WTC11 (cell line): ENCODE measurements at regions not wholly inside any gene's neighbourhood (a gene's known extent, or its start where the extent isn't known, plus 50 kb on each side); places are given as distances from the start of the nearest gene placed in this dataset.

ENCODE experiments used
- ATAC-seq: fragments of 200-7000 bp; cut with Tn5 transposase; 2 replicates; pipeline ENCODE4 v1.10.0; 2021; ENCODE audit warnings: mild to moderate bottlenecking, moderate library complexity
- CTCF ChIA-PET: fragments of 300-600 bp; sonication (Branson Sonifier 250); formaldehyde crosslinking; loops from one replicate; lab custom pipeline; 2021; ENCODE audit warnings: antibody characterized with exemption; lab: Charles Lee
- POLR2A ChIA-PET: fragments of 350-600 bp; sonication (Branson Sonifier 250); formaldehyde crosslinking; loops from one replicate; lab custom pipeline; 2021; ENCODE audit warnings: antibody characterized with exemption; lab: Charles Lee
- DNase-seq: peaks from one replicate; pipeline ENCODE4 v3.0.0; 2021; ENCODE audit warnings: low spot score
- H3K27ac Mint-ChIP-seq: 2 replicates; pipeline ENCODE4 v1.8.0; 2021; ENCODE audit warnings: mixed read lengths
- H3K27me3 Mint-ChIP-seq: 2 replicates; pipeline ENCODE4 v1.8.0; 2021; ENCODE audit warnings: low read depth, mild to moderate bottlenecking, moderate library complexity, mixed read lengths
- H3K36me3 Mint-ChIP-seq: 2 replicates; pipeline ENCODE4 v1.8.0; 2021; ENCODE audit warnings: mixed read lengths
- H3K4me1 Mint-ChIP-seq: 2 replicates; pipeline ENCODE4 v1.8.0; 2022; ENCODE audit warnings: mixed read lengths
- H3K4me3 Mint-ChIP-seq: 2 replicates; pipeline ENCODE4 v1.8.0; 2021; ENCODE audit warnings: mild to moderate bottlenecking, moderate library complexity, mixed read lengths
- H3K9me3 Mint-ChIP-seq: 2 replicates; pipeline ENCODE4 v1.8.0; 2021; ENCODE audit warnings: mixed read lengths
- EMX1 ChIP-seq: fragments of 250-450 bp; sonication (Bioruptor Pico); IDR thresholded peaks from 2 replicates; pipeline ENCODE4 v1.8.0; 2021; ENCODE audit warnings: mild to moderate bottlenecking
- FOXP1 ChIP-seq: sonication (generic); formaldehyde crosslinking; IDR thresholded peaks from 2 replicates; pipeline ENCODE4 v1.8.0; 2022; ENCODE audit warnings: missing genetic modification reagents, mild to moderate bottlenecking, moderate library complexity, borderline replicate concordance
- HMGA2 ChIP-seq: fragments of 250-450 bp; sonication (Bioruptor Pico); IDR thresholded peaks from 2 replicates; pipeline ENCODE4 v1.4.0; 2021; ENCODE audit warnings: mild to moderate bottlenecking, moderate library complexity
- NFE2L1 ChIP-seq: sonication (generic); formaldehyde crosslinking; IDR thresholded peaks from 2 replicates; pipeline ENCODE4 v1.8.1; 2023; ENCODE audit warnings: missing genetic modification reagents
- OVOL2 ChIP-seq: fragments of 250-450 bp; sonication (Bioruptor Pico); IDR thresholded peaks from 2 replicates; pipeline ENCODE4 v1.9.0; 2021; ENCODE audit warnings: mild to moderate bottlenecking, borderline replicate concordance
- RELA ChIP-seq: sonication (generic); formaldehyde crosslinking; IDR thresholded peaks from 2 replicates; pipeline ENCODE4 v1.8.1; 2022; ENCODE audit warnings: missing genetic modification reagents, mild to moderate bottlenecking, borderline replicate concordance
- RORB ChIP-seq: fragments of 250-450 bp; sonication (Bioruptor Pico); IDR thresholded peaks from 2 replicates; pipeline ENCODE4 v1.9.0; 2021; ENCODE audit warnings: mild to moderate bottlenecking
- ZNF416 ChIP-seq: fragments of 250-450 bp; sonication (Bioruptor Pico); IDR thresholded peaks from 2 replicates; pipeline ENCODE4 v1.9.0; 2021; ENCODE audit warnings: mild to moderate bottlenecking, inconsistent platforms
- ZNF423 ChIP-seq: fragments of 250-450 bp; sonication (Bioruptor Pico); IDR thresholded peaks from 2 replicates; pipeline ENCODE4 v2.1.2; 2022; ENCODE audit warnings: mild to moderate bottlenecking, moderate library complexity
- ZNF671 ChIP-seq: fragments of 250-450 bp; sonication (Bioruptor Pico); IDR thresholded peaks from 2 replicates; pipeline ENCODE4 v1.8.0; 2021; ENCODE audit warnings: mild to moderate bottlenecking
- TF ChIP-seq, protein P1 (sequence below): sonication (generic); formaldehyde crosslinking; IDR thresholded peaks from 2 replicates; pipeline ENCODE4 v1.8.1; 2022; ENCODE audit warnings: mild to moderate bottlenecking, missing genetic modification reagents, moderate library complexity, borderline replicate concordance
- TF ChIP-seq, protein P2 (sequence below): sonication (generic); formaldehyde crosslinking; IDR thresholded peaks from 2 replicates; pipeline ENCODE4 v1.8.1; 2023; ENCODE audit warnings: mild to moderate bottlenecking, missing genetic modification reagents, moderate library complexity
- TF ChIP-seq, protein P3 (sequence below): sonication (generic); formaldehyde crosslinking; IDR thresholded peaks from 2 replicates; pipeline ENCODE4 v1.8.1; 2023; ENCODE audit warnings: mild to moderate bottlenecking, missing genetic modification reagents, borderline replicate concordance
- TF ChIP-seq, protein P4 (sequence below): fragments of 250-450 bp; sonication (Bioruptor Pico); conservative IDR thresholded peaks from 2 replicates; pipeline ENCODE4 v1.9.0; 2021; ENCODE audit warnings: mild to moderate bottlenecking
- TF ChIP-seq, protein P5 (sequence below): sonication (generic); formaldehyde crosslinking; IDR thresholded peaks from 2 replicates; pipeline ENCODE4 v1.8.1; 2023; ENCODE audit warnings: mild to moderate bottlenecking, missing genetic modification reagents

DNA sequence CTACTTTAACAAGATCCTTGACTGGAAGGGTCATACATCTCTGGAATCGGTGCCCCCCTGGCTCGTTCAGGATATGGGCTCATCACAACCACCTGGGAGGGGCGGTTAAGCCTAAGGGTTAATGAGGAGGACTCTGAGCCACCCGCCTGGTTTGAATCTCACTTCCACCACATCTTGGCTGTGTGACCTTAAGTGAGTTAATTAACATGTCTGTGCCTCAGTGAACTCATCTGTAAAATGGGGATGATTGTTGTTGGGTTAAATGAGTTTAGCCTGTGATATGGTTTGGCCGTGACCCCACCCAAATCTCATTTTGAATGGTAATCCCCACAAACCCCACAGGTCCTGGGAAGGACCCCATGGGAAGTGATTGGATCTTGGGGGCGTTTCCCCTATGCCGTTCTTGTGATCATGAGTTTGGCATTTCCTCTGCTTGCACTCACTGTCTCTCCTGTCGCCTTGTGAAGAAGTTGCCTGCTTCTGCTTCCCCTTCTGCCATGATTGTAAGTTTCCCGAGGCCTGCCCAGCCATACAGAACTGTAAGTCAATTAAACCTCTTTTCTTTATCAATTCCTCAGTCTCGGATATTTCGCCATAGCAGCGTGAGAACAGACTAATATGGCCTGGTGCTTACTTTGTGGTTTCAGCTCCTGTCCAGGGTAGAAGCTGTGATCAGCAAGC lies 214.0 kb upstream of the CIBAR2 start:
- Mint-ChIP-seq H3K27ac (no peak overlapping the region), H3K4me3 (no peak overlapping the region), H3K9me3 (peaks cover 4% of the 10 kb centered on the region), H3K36me3 (peaks cover 2% of the 10 kb centered on the region), H3K27me3 (peaks cover 13% of the 10 kb centered on the region), H3K4me1 (peaks cover 47% of the 10 kb centered on the region)
- DNase-seq (no peak), ATAC-seq (no peak)
- POLR2A ChIA-PET: no interaction called here
- TF ChIP-seq, protein P1, sequence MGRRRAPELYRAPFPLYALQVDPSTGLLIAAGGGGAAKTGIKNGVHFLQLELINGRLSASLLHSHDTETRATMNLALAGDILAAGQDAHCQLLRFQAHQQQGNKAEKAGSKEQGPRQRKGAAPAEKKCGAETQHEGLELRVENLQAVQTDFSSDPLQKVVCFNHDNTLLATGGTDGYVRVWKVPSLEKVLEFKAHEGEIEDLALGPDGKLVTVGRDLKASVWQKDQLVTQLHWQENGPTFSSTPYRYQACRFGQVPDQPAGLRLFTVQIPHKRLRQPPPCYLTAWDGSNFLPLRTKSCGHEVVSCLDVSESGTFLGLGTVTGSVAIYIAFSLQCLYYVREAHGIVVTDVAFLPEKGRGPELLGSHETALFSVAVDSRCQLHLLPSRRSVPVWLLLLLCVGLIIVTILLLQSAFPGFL: no peak
- TF ChIP-seq ZNF671 (CRISPR knock-in tag): no peak
- no peak for TF ChIP-seq RELA
- no peak for TF ChIP-seq EMX1 (CRISPR knock-in tag)
- TF ChIP-seq, protein P2, sequence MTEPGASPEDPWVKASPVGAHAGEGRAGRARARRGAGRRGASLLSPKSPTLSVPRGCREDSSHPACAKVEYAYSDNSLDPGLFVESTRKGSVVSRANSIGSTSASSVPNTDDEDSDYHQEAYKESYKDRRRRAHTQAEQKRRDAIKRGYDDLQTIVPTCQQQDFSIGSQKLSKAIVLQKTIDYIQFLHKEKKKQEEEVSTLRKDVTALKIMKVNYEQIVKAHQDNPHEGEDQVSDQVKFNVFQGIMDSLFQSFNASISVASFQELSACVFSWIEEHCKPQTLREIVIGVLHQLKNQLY (CRISPR knock-in tag): no peak
- no peak for TF ChIP-seq ZNF423 (CRISPR knock-in tag)
- no peak for TF ChIP-seq OVOL2
- TF ChIP-seq RORB (CRISPR knock-in tag): no peak
- TF ChIP-seq, protein P3, sequence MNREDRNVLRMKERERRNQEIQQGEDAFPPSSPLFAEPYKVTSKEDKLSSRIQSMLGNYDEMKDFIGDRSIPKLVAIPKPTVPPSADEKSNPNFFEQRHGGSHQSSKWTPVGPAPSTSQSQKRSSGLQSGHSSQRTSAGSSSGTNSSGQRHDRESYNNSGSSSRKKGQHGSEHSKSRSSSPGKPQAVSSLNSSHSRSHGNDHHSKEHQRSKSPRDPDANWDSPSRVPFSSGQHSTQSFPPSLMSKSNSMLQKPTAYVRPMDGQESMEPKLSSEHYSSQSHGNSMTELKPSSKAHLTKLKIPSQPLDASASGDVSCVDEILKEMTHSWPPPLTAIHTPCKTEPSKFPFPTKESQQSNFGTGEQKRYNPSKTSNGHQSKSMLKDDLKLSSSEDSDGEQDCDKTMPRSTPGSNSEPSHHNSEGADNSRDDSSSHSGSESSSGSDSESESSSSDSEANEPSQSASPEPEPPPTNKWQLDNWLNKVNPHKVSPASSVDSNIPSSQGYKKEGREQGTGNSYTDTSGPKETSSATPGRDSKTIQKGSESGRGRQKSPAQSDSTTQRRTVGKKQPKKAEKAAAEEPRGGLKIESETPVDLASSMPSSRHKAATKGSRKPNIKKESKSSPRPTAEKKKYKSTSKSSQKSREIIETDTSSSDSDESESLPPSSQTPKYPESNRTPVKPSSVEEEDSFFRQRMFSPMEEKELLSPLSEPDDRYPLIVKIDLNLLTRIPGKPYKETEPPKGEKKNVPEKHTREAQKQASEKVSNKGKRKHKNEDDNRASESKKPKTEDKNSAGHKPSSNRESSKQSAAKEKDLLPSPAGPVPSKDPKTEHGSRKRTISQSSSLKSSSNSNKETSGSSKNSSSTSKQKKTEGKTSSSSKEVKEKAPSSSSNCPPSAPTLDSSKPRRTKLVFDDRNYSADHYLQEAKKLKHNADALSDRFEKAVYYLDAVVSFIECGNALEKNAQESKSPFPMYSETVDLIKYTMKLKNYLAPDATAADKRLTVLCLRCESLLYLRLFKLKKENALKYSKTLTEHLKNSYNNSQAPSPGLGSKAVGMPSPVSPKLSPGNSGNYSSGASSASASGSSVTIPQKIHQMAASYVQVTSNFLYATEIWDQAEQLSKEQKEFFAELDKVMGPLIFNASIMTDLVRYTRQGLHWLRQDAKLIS (CRISPR knock-in tag): no peak
- TF ChIP-seq, protein P4, sequence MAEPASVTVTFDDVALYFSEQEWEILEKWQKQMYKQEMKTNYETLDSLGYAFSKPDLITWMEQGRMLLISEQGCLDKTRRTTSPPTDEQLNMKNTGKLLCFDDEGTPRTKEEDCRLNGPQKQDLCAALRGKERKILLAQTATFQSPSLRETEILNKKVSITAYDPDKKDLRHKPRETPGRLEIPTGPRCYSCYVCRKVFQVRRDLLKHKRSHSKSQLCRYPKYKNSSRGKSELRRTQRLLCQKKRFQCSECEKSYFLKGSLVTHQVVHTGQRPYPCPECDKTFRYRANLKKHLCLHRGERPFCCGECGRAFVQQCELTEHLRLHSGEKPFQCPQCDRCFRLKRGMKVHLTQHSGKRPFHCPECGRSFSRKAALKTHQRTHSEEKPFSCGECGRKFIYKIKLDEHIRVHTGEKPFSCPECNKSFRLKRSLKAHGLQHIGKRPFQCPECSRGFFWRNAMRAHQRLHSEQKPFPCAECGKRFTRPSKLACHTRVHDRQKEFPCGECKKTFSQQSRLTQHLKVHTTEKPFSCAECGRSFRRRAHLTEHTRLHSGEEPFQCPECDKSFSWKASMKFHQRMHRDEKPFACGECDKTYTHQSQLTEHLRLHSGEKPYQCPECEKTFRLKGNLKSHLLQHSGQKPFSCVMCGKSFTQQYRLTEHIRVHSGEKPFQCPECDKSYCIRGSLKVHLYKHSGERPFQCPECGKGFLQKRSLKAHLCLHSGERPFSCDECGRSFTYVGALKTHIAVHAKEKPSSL (CRISPR knock-in tag): no peak
- TF ChIP-seq ZNF416: no peak
- TF ChIP-seq, protein P5, sequence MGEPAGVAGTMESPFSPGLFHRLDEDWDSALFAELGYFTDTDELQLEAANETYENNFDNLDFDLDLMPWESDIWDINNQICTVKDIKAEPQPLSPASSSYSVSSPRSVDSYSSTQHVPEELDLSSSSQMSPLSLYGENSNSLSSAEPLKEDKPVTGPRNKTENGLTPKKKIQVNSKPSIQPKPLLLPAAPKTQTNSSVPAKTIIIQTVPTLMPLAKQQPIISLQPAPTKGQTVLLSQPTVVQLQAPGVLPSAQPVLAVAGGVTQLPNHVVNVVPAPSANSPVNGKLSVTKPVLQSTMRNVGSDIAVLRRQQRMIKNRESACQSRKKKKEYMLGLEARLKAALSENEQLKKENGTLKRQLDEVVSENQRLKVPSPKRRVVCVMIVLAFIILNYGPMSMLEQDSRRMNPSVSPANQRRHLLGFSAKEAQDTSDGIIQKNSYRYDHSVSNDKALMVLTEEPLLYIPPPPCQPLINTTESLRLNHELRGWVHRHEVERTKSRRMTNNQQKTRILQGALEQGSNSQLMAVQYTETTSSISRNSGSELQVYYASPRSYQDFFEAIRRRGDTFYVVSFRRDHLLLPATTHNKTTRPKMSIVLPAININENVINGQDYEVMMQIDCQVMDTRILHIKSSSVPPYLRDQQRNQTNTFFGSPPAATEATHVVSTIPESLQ (CRISPR knock-in tag): no peak
- no peak for TF ChIP-seq HMGA2 (CRISPR knock-in tag)
- TF ChIP-seq FOXP1 (CRISPR knock-in tag): no peak
- CTCF ChIA-PET: interaction anchor here (0.6 kb wide), 1 partner anchor 148 kb away, joined by 3 read pairs; no protein-coding TSS in a partner anchor

DNA sequence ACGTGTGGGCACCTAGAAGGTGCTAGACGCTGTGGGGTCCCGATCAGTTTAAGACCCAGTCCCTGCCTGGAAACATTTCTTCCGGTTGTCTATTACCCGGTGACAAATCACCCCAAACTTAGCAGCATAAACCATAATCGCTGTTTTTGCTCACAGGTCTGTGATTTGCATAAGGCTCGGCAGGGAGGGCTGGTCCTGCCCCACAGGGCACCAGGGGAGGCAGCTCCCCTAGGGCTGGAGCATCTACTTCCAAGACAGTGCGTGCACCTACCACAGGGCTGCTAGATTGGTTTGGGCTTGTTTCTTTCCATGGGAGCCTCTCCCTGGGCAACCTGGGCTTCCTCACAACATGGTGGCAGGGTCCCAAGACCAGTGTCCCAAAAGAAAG lies 214.5 kb upstream of the CIBAR2 start:
- Mint-ChIP-seq H3K27me3 (peaks cover 15% of the 10 kb centered on the region), H3K4me3 (no peak overlapping the region), H3K4me1 (peaks cover 47% of the 10 kb centered on the region)
- TF ChIP-seq, protein P5 (CRISPR knock-in tag): no peak
- TF ChIP-seq NFE2L1 (CRISPR knock-in tag) (no peak), ZNF423 (CRISPR knock-in tag) (peak; percentile 31; the same call in 1 of the 2 replicates)
- TF ChIP-seq, all 79 proteins: peak for 1
- peaks cover 2% of the 10 kb centered on the region for H3K36me3 Mint-ChIP-seq
- no peak overlapping the region for H3K27ac Mint-ChIP-seq
- H3K9me3 Mint-ChIP-seq: peaks cover 4% of the 10 kb centered on the region
- CTCF ChIA-PET: interaction anchor here (1.9 to 2.6 kb wide), 3 partner anchors 29 to 212 kb away, joined by 6 to 8 read pairs (median 7); no protein-coding TSS in a partner anchor
- DNase-seq: no peak
- ATAC-seq: no peak
- POLR2A ChIA-PET: no interaction called here
